ENCODE measurements at regions not wholly inside any gene's neighbourhood (a gene's known extent, or its start where the extent isn't known, plus 50 kb on each side); places are given as distances from the start of the nearest gene placed in this dataset.
"Not testable (repeated sequence)": the region's sequence is repeated elsewhere in the genome, so short reads cannot be mapped to it uniquely, and the experiment has no call there.

GRCh38 chr14:104268725-104269436 is 130.5 kb downstream of the KIF26A start:
- peak in 1 of 2 donors; percentile 24 for DNase-seq

DNA sequence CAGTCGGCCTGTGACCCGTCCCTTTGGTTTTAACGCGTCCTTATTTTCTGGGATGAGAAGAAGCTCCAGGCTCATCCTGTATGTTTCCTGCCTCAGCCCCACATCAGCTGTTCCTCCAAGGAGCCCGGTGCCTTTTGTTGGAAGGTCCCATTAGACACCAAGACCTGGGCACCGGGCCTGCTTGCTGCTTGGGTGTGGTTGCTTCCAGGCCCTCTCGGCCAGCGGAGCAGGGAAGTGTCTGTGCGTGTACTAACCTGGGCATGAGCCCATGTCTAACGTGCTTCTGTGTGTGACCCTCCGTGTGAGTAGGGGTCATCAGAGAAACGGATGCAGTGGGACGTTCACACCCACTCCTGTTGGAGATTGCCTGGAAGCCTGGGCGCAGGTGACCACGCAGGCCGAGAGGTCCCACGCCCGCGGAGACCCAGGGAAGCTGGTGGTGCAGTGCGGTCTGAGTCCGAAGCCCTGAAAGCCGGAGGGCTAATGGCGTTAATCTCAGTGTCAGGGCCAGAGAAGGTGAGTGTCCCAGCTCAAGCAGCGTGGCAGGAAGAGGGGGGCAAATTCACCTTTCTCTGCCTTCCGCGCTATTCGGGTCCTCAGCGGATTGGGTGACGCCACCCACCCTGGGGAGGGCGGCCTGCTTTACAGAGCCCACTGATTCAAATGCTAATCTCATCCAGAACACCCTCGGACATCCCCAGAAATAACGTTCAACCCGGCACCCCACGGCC is 131.3 kb downstream of the KIF26A start:
- H3K9me3 ChIP-seq; intact Hi-C loops (cut with DNase I; ENCODE audit: low total_unique reads); H3K4me3 ChIP-seq; H3K27me3 ChIP-seq; H3K4me1 ChIP-seq; H3K27ac ChIP-seq; H3K36me3 ChIP-seq: not testable (repeated sequence)
- WGBS, 5 donors = 87 to 94% (median 92%) methylated on average over 24 to 34 of the region's 34 CpGs
- DNase-seq = peak in 1 of 2 donors; percentile 20

More at GRCh38 chr14:104268725-104269436, 130.5 kb downstream of the KIF26A start:
- WGBS, 5 donors = 77 to 88% (median 81%) methylated on average over 23 to 25 of the region's 25 CpGs
- Histone ChIP-seq H3K4me1 (no peaks in the 10 kb centered on the region), H3K4me3 (no peak overlapping the region), H3K27ac (no peak overlapping the region), H3K36me3 (no peaks in the 10 kb centered on the region), H3K27me3 (no peaks in the 10 kb centered on the region), H3K9me3 (no peaks in the 10 kb centered on the region)
- TF ChIP-seq EP300 (IDR thresholded peaks at IDR 0.05) (no peak), CTCF (IDR thresholded peaks at IDR 0.05) (no peak), POLR2A (IDR thresholded peaks at IDR 0.05) (no peak), POLR2AphosphoS5 (IDR thresholded peaks at IDR 0.05) (no peak)
- intact Hi-C loops (cut with DNase I; ENCODE audit: low total_unique reads) = no loop called here

DNA sequence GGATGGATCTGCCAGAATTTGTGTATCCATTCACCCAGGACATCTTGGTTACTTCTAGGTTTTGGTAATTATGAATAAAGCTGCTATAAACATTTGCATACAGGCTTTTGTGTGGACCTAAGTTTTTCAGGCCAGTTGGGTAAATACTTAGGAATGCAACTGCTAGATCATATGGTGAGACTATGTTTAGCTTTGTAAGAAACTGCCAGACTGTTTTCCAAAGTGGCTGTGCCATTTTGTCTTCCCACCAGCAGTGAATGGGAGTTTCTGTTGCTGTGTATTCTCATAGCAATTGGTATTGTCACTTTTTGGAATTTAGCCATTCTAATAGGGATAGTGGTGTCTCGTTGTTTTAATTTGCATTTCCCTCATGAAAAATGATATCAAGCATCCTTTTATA is 133.0 kb downstream of the KIF26A start:
- intact Hi-C loops (cut with DNase I; ENCODE audit: low total_unique reads) = no loop called here
- Histone ChIP-seq H3K9me3 (no peaks in the 10 kb centered on the region), H3K4me3 (no peak overlapping the region), H3K27ac (no peak overlapping the region), H3K27me3 (peaks cover 0 to 8% (median 0%) of the 10 kb centered on the region in 3 donors), H3K36me3 (no peaks in the 10 kb centered on the region), H3K4me1 (peaks cover 8 to 13% (median 11%) of the 10 kb centered on the region in 4 donors)
- TF ChIP-seq CTCF (IDR thresholded peaks at IDR 0.05) (no peak), POLR2A (IDR thresholded peaks at IDR 0.05) (no peak), POLR2AphosphoS5 (IDR thresholded peaks at IDR 0.05) (no peak), EP300 (IDR thresholded peaks at IDR 0.05) (no peak)
- WGBS, 5 donors = 61 to 81% (median 74%) methylated on average over 1 of the region's 1 CpG
- no peak for DNase-seq

GRCh38 chr14:104274806-104275205 is 136.4 kb downstream of the KIF26A start:
- H3K9me3 ChIP-seq = no peaks in the 10 kb centered on the region
- peaks cover 0 to 29% (median 0%) of the 10 kb centered on the region in 3 donors for H3K27me3 ChIP-seq
- intact Hi-C loops (cut with DNase I; ENCODE audit: low total_unique reads) = no loop called here
- 59 to 71% (median 70%) methylated on average over 9 of the region's 9 CpGs for WGBS, 5 donors
- TF ChIP-seq CTCF (IDR thresholded peaks at IDR 0.05) (no peak), POLR2A (IDR thresholded peaks at IDR 0.05) (no peak), EP300 (IDR thresholded peaks at IDR 0.05) (no peak), POLR2AphosphoS5 (IDR thresholded peaks at IDR 0.05) (no peak)
- H3K4me3 ChIP-seq = no peak overlapping the region
- H3K4me1 ChIP-seq = peaks cover 8 to 13% (median 11%) of the 10 kb centered on the region in 4 donors
- no peaks in the 10 kb centered on the region for H3K36me3 ChIP-seq
- H3K27ac ChIP-seq = peak overlapping the region in 1 of 5 donors; percentile 19
- no peak for DNase-seq
